Neuronal stem cell (in vitro differentiated cells): ENCODE measurements at regions not wholly inside any gene's neighbourhood (a gene's known extent, or its start where the extent isn't known, plus 50 kb on each side); places are given as distances from the start of the nearest gene placed in this dataset.

Experiments
- DNase-seq: peaks from one replicate; pipeline ENCODE4 v3.0.0-alpha.2; 2013; ENCODE audit warnings: low spot score
- H2AFZ ChIP-seq: one replicate; pipeline ENCODE4 v1.6.1; 2013; ENCODE audit warnings: mild to moderate bottlenecking, low read length, inconsistent platforms
- H2AK5ac ChIP-seq: 2 replicates; pipeline ENCODE4 v1.6.1; 2013; ENCODE audit warnings: low read depth, mild to moderate bottlenecking, inconsistent platforms, low read length, moderate library complexity, mixed read lengths
- H2BK120ac ChIP-seq: 2 replicates; pipeline ENCODE4 v1.6.1; 2013; ENCODE audit warnings: low read depth, mild to moderate bottlenecking, inconsistent platforms, low read length, moderate library complexity, mixed read lengths
- H2BK12ac ChIP-seq: one replicate; pipeline ENCODE4 v1.6.1; 2013; ENCODE audit warnings: low read length, inconsistent platforms
- H2BK15ac ChIP-seq: 2 replicates; pipeline ENCODE4 v1.6.1; 2013; ENCODE audit warnings: mild to moderate bottlenecking, low read length, inconsistent platforms, mixed read lengths
- H2BK5ac ChIP-seq: one replicate; pipeline ENCODE4 v1.6.1; 2013; ENCODE audit warnings: inconsistent platforms, mild to moderate bottlenecking, low read length, moderate library complexity
- H3K14ac ChIP-seq: one replicate; pipeline ENCODE4 v1.6.1; 2013; ENCODE audit warnings: low read length, inconsistent platforms
- H3K18ac ChIP-seq: 2 replicates; pipeline ENCODE4 v1.6.1; 2013; ENCODE audit warnings: low read length, inconsistent platforms
- H3K23ac ChIP-seq: 2 replicates; pipeline ENCODE4 v1.6.1; 2013; ENCODE audit warnings: low read depth, mild to moderate bottlenecking, mixed read lengths, low read length, inconsistent platforms; ENCODE audit not compliant: poor library complexity
- H3K27ac ChIP-seq: replicated peaks from 3 replicates; pipeline ENCODE4 v1.5.1; 2013; ENCODE audit warnings: low read length, inconsistent platforms
- H3K27me3 ChIP-seq, 3 experiments: 2 replicates each; pipeline ENCODE4 v1.6.1; 2013; ENCODE audit warnings: low read length in 3 of 3, mild to moderate bottlenecking in 2 of 3, inconsistent platforms in 1 of 3, low read depth in 1 of 3, mixed read lengths in 1 of 3, moderate library complexity in 1 of 3; ENCODE audit not compliant: control insufficient read depth in 3 of 3, insufficient read depth in 3 of 3
- H3K36me3 ChIP-seq, 2 donors: replicated peaks in 1 of 2; 2 replicates each; pipeline ENCODE4 v1.6.1; 2013; ENCODE audit warnings: low read length in 2 of 2; ENCODE audit not compliant: control insufficient read depth in 2 of 2, insufficient read depth in 2 of 2
- H3K4ac ChIP-seq: 2 replicates; pipeline ENCODE4 v1.6.1; 2013; ENCODE audit warnings: inconsistent platforms, mild to moderate bottlenecking, low read length, moderate library complexity
- H3K4me1 ChIP-seq, 2 donors: 1 replicate in 1 of 2; 2 replicates in 1 of 2; pipeline ENCODE4 v1.6.1; 2013; ENCODE audit warnings: low read length in 2 of 2, low read depth in 1 of 2; ENCODE audit not compliant: control insufficient read depth in 2 of 2, insufficient read depth in 1 of 2
- H3K4me2 ChIP-seq: one replicate; pipeline ENCODE4 v1.6.1; 2013; ENCODE audit warnings: mild to moderate bottlenecking, low read length, inconsistent platforms; ENCODE audit not compliant: insufficient read depth, poor library complexity, severe bottlenecking
- H3K4me3 ChIP-seq, 2 donors: 2 replicates each; pipeline ENCODE4 v1.5.1; 2013; ENCODE audit warnings: low read length in 2 of 2, mild to moderate bottlenecking in 2 of 2, inconsistent platforms in 1 of 2, moderate library complexity in 1 of 2
- H3K79me1 ChIP-seq: one replicate; pipeline ENCODE4 v1.6.1; 2013; ENCODE audit warnings: low read depth, mild to moderate bottlenecking, inconsistent platforms, low read length, moderate library complexity
- H3K9ac ChIP-seq: one replicate; pipeline ENCODE4 v1.6.1; 2013; ENCODE audit warnings: mild to moderate bottlenecking, low read depth, low read length, inconsistent platforms; ENCODE audit not compliant: poor library complexity
- H3K9me3 ChIP-seq, 2 donors: replicated peaks in 1 of 2; 2 replicates each; pipeline versions ENCODE3 to v1.6.1; 2013; ENCODE audit warnings: low read length in 2 of 2, mild to moderate bottlenecking in 2 of 2, inconsistent platforms in 1 of 2, low read depth in 1 of 2, mixed read lengths in 1 of 2, moderate library complexity in 1 of 2; ENCODE audit not compliant: control insufficient read depth in 2 of 2, insufficient read depth in 1 of 2
- H4K8ac ChIP-seq: one replicate; pipeline ENCODE4 v1.6.1; 2013; ENCODE audit warnings: low read depth, mild to moderate bottlenecking, inconsistent platforms, low read length, moderate library complexity
- H4K91ac ChIP-seq: one replicate; pipeline ENCODE4 v1.6.1; 2013; ENCODE audit warnings: low read length, low read depth, mild to moderate bottlenecking, inconsistent platforms; ENCODE audit not compliant: poor library complexity
- WGBS, 2 donors: extraction: QIAGEN DNeasy Blood & Tissue Kit; methylation state at CpG; one replicate each; pipeline ENCODE4 v1.1.7; 2013; ENCODE audit warnings: missing lambda C conversion rate in 2 of 2, mixed read lengths in 1 of 2; ENCODE audit not compliant: insufficient read length in 2 of 2, insufficient replicate concordance in 1 of 2; ENCODE audit errors: extremely low coverage in 2 of 2; 5-methylcytosine and 5-hydroxymethylcytosine counted together

GRCh38 chr3:3305841-3306240 is 126.3 kb upstream of the CRBN start:
- Histone ChIP-seq H2BK15ac (no peak overlapping the region), H3K36me3 (no peaks in the 10 kb centered on the region), H3K9me3 (peaks cover 0 to 2% of the 10 kb centered on the region in 2 donors), H2BK5ac (no peak overlapping the region), H2AK5ac (no peak overlapping the region), H3K4me1 (peaks cover 0 to 7% of the 10 kb centered on the region in 2 donors), H3K14ac (no peak overlapping the region), H2AFZ (no peak overlapping the region), H3K23ac (no peak overlapping the region), H4K8ac (no peak overlapping the region), H4K91ac (no peak overlapping the region), H3K27me3 (no peaks in the 10 kb centered on the region), H2BK12ac (no peak overlapping the region), H2BK120ac (no peak overlapping the region), H3K9ac (no peak overlapping the region), H3K4me3 (no peak overlapping the region), H3K4ac (no peak overlapping the region), H3K4me2 (no peak overlapping the region), H3K18ac (no peak overlapping the region), H3K27ac (no peak overlapping the region), H3K79me1 (no peaks in the 10 kb centered on the region)
- DNase-seq = no peak
- no CpG with 5 or more reads among the region's 1 CpG for WGBS, 2 donors

GRCh38 chr3:3305084-3305483 is 125.6 kb upstream of the CRBN start:
- Histone ChIP-seq H3K27me3 (no peaks in the 10 kb centered on the region), H3K18ac (no peak overlapping the region), H3K4ac (no peak overlapping the region), H3K9me3 (peaks cover 0 to 2% of the 10 kb centered on the region in 2 donors), H3K27ac (no peak overlapping the region), H2BK120ac (no peak overlapping the region), H3K4me3 (no peak overlapping the region), H3K23ac (no peak overlapping the region), H4K8ac (no peak overlapping the region), H2BK12ac (no peak overlapping the region), H2BK5ac (no peak overlapping the region), H3K79me1 (no peaks in the 10 kb centered on the region), H3K9ac (no peak overlapping the region), H4K91ac (no peak overlapping the region), H3K4me2 (no peak overlapping the region), H2AK5ac (no peak overlapping the region), H3K4me1 (peaks cover 0 to 4% of the 10 kb centered on the region in 2 donors), H2BK15ac (no peak overlapping the region), H3K14ac (no peak overlapping the region), H3K36me3 (no peaks in the 10 kb centered on the region), H2AFZ (no peak overlapping the region)
- no peak for DNase-seq
- no CpG with 5 or more reads among the region's 5 CpGs for WGBS, 2 donors

- WGBS, 2 donors = no CpG with 5 or more reads among the region's 4 CpGs
- Histone ChIP-seq H3K9ac (no peak overlapping the region), H2BK12ac (no peak overlapping the region)
Measured at GRCh38 chr3:3303636-3304035, 124.1 kb upstream of the CRBN start.

GRCh38 chr3:3302964-3303363 is 123.5 kb upstream of the CRBN start:
- no peak for DNase-seq
- no peak overlapping the region for H2BK5ac ChIP-seq
- H3K4me1 ChIP-seq = no peaks in the 10 kb centered on the region
- H3K14ac ChIP-seq = no peak overlapping the region
- H4K91ac ChIP-seq = no peak overlapping the region
- H3K4me3 ChIP-seq = no peak overlapping the region
- no peaks in the 10 kb centered on the region for H3K79me1 ChIP-seq
- H3K27me3 ChIP-seq = no peaks in the 10 kb centered on the region
- H3K18ac ChIP-seq = no peak overlapping the region
- no peak overlapping the region for H2AK5ac ChIP-seq
- H3K27ac ChIP-seq = no peak overlapping the region
- no peak overlapping the region for H3K23ac ChIP-seq
- no peak overlapping the region for H2BK12ac ChIP-seq
- H4K8ac ChIP-seq = no peak overlapping the region
- no peaks in the 10 kb centered on the region for H3K9me3 ChIP-seq
- no peak overlapping the region for H3K4me2 ChIP-seq
- no peak overlapping the region for H2BK15ac ChIP-seq
- no CpG with 5 or more reads among the region's 3 CpGs for WGBS, 2 donors
- no peak overlapping the region for H2BK120ac ChIP-seq
- no peak overlapping the region for H3K9ac ChIP-seq
- H3K4ac ChIP-seq = no peak overlapping the region
- no peaks in the 10 kb centered on the region for H3K36me3 ChIP-seq
- H2AFZ ChIP-seq = no peak overlapping the region

More at GRCh38 chr3:3303636-3304035, 124.1 kb upstream of the CRBN start:
- no peak overlapping the region for H3K4me3 ChIP-seq
- H2BK120ac ChIP-seq = no peak overlapping the region
- H4K91ac ChIP-seq = no peak overlapping the region
- no peak overlapping the region for H2AFZ ChIP-seq
- no peaks in the 10 kb centered on the region for H3K36me3 ChIP-seq
- peaks cover 0 to 2% of the 10 kb centered on the region in 2 donors for H3K9me3 ChIP-seq
- no peak overlapping the region for H3K14ac ChIP-seq
- DNase-seq = no peak
- no peak overlapping the region for H4K8ac ChIP-seq
- no peak overlapping the region for H3K23ac ChIP-seq
- no peak overlapping the region for H2AK5ac ChIP-seq
- H3K4me2 ChIP-seq = no peak overlapping the region
- H2BK5ac ChIP-seq = no peak overlapping the region
- H3K79me1 ChIP-seq = no peaks in the 10 kb centered on the region
- H2BK15ac ChIP-seq = no peak overlapping the region
- H3K27me3 ChIP-seq = no peaks in the 10 kb centered on the region
- H3K4ac ChIP-seq = no peak overlapping the region
- no peak overlapping the region for H3K27ac ChIP-seq
- H3K18ac ChIP-seq = no peak overlapping the region
- no peaks in the 10 kb centered on the region for H3K4me1 ChIP-seq
